OCI-LY1 (cell line): ENCODE measurements at regions not wholly inside any gene's neighbourhood (a gene's known extent, or its start where the extent isn't known, plus 50 kb on each side); places are given as distances from the start of the nearest gene placed in this dataset.
"Not testable (repeated sequence)": the region's sequence is repeated elsewhere in the genome, so short reads cannot be mapped to it uniquely, and the experiment has no call there.

Experiments used
- H2AFZ ChIP-seq: fragments of 200-600 bp; sonication (generic), shearing (Covaris generic); 2 replicates; pipeline ENCODE4 v1.6.0; 2014; ENCODE audit warnings: antibody characterized with exemption, mild to moderate bottlenecking, low read length
- H3F3A ChIP-seq: fragments of 200-600 bp; sonication (generic), shearing (Covaris generic); 2 replicates; pipeline ENCODE4 v1.6.0; 2014; ENCODE audit warnings: mild to moderate bottlenecking, antibody characterized with exemption, low read length, moderate library complexity; ENCODE audit not compliant: insufficient read depth
- H3K27ac ChIP-seq: fragments of 200-600 bp; sonication (generic); 2 replicates; pipeline ENCODE4 v1.5.1; 2014; ENCODE audit warnings: low read length, mixed run types, mild to moderate bottlenecking, low read depth; ENCODE audit not compliant: poor library complexity, severe bottlenecking
- H3K27me3 ChIP-seq: fragments of 200-600 bp; sonication (generic); 2 replicates; pipeline ENCODE4 v1.6.0; 2014; ENCODE audit warnings: antibody characterized with exemption, mild to moderate bottlenecking, low read length, moderate library complexity; ENCODE audit not compliant: insufficient read depth
- H3K36me3 ChIP-seq: fragments of 200-600 bp; sonication (generic); 2 replicates; pipeline ENCODE4 v1.6.1; 2014; ENCODE audit warnings: mild to moderate bottlenecking, antibody characterized with exemption, low read length, moderate library complexity, mixed read lengths; ENCODE audit not compliant: insufficient read depth
- H3K4me1 ChIP-seq: fragments of 200-600 bp; sonication (generic); 2 replicates; pipeline ENCODE4 v1.5.1; 2014; ENCODE audit warnings: mild to moderate bottlenecking, low read length, moderate library complexity; ENCODE audit not compliant: insufficient read depth, severe bottlenecking
- H3K4me2 ChIP-seq: fragments of 200-600 bp; sonication (generic), shearing (Covaris generic); 2 replicates; pipeline ENCODE4 v1.6.1; 2014; ENCODE audit warnings: low read length
- H3K4me3 ChIP-seq: fragments of 200-600 bp; sonication (generic); 2 replicates; pipeline ENCODE4 v1.5.1; 2014; ENCODE audit warnings: low read length, low read depth, mild to moderate bottlenecking, mixed read lengths; ENCODE audit not compliant: poor library complexity, severe bottlenecking
- H3K79me2 ChIP-seq: fragments of 200-600 bp; shearing (Covaris generic); 2 replicates; pipeline ENCODE4 v1.6.1; 2016; ENCODE audit warnings: mixed run types, low read length, mixed read lengths; ENCODE audit not compliant: insufficient read depth
- H3K9ac ChIP-seq: fragments of 200-600 bp; sonication (generic), shearing (Covaris generic); 2 replicates; pipeline ENCODE4 v1.6.1; 2014; ENCODE audit warnings: mild to moderate bottlenecking, low read length, mixed read lengths
- H3K9me2 ChIP-seq: fragments of 200-600 bp; sonication (generic), shearing (Covaris generic); 2 replicates; pipeline ENCODE4 v1.6.1; 2014; ENCODE audit warnings: low read depth, mild to moderate bottlenecking, low read length, mixed read lengths
- H3K9me3 ChIP-seq: fragments of 200-600 bp; shearing (Covaris generic); 2 replicates; pipeline ENCODE4 v1.6.1; 2014; ENCODE audit warnings: low read length, mixed read lengths
- H4K20me1 ChIP-seq: fragments of 200-600 bp; sonication (generic), shearing (Covaris generic); 2 replicates; pipeline ENCODE4 v1.6.0; 2016; ENCODE audit warnings: mild to moderate bottlenecking, low read length; ENCODE audit not compliant: insufficient read depth
- CTCF ChIP-seq: fragments of 200-600 bp; sonication (generic), shearing (Covaris generic); IDR thresholded peaks from 2 replicates; pipeline ENCODE4 v1.5.1; 2017; ENCODE audit warnings: mild to moderate bottlenecking, antibody characterized with exemption, low read length, moderate library complexity, mixed read lengths
- EZH2 ChIP-seq: fragments of 200-600 bp; sonication (generic), shearing (Covaris generic); IDR thresholded peaks from 2 replicates; pipeline ENCODE4 v1.8.0; 2017; ENCODE audit warnings: borderline replicate concordance, mixed run types, mild to moderate bottlenecking, antibody characterized with exemption, low read length, moderate library complexity, mixed read lengths

GRCh38 chr1:198416296-198416695 lies 124.2 kb downstream of the ATP6V1G3 start:
- Histone ChIP-seq H3K4me1 (no peaks in the 10 kb centered on the region), H2AFZ (no peak overlapping the region), H3K79me2 (no peaks in the 10 kb centered on the region), H3K9me2 (no peaks in the 10 kb centered on the region), H3K9ac (no peak overlapping the region), H3K27me3 (no peaks in the 10 kb centered on the region), H3K9me3 (no peaks in the 10 kb centered on the region), H4K20me1 (no peaks in the 10 kb centered on the region), H3K36me3 (no peaks in the 10 kb centered on the region), H3K27ac (no peak overlapping the region), H3K4me2 (no peak overlapping the region), H3K4me3 (no peak overlapping the region), H3F3A (no peaks in the 10 kb centered on the region; the same call in 1 of the 2 replicates)
- TF ChIP-seq EZH2 (no peak), CTCF (no peak)

- H3K27ac ChIP-seq, result no peak overlapping the region
- H3K4me3 ChIP-seq, result no peak overlapping the region
- H4K20me1 ChIP-seq, result no peaks in the 10 kb centered on the region
- H3K4me2 ChIP-seq, result no peak overlapping the region
- H2AFZ ChIP-seq, result no peak overlapping the region
- no peaks in the 10 kb centered on the region for H3K79me2 ChIP-seq
- H3K36me3 ChIP-seq, result no peaks in the 10 kb centered on the region
- no peaks in the 10 kb centered on the region for H3K27me3 ChIP-seq
- H3F3A ChIP-seq, result no peaks in the 10 kb centered on the region
- H3K9me2 ChIP-seq, result no peaks in the 10 kb centered on the region
- H3K4me1 ChIP-seq, result no peaks in the 10 kb centered on the region
- no peaks in the 10 kb centered on the region for H3K9me3 ChIP-seq
- no peak overlapping the region for H3K9ac ChIP-seq
- no peak for TF ChIP-seq CTCF
- no peak for TF ChIP-seq EZH2
Observed at GRCh38 chr1:198411240-198411639, 129.2 kb downstream of the ATP6V1G3 start.

GRCh38 chr1:198408716-198409115 lies 131.8 kb downstream of the ATP6V1G3 start:
- no peaks in the 10 kb centered on the region for H3K4me1 ChIP-seq
- no peak overlapping the region for H3K9ac ChIP-seq
- no peaks in the 10 kb centered on the region for H3K9me2 ChIP-seq
- H3K27ac ChIP-seq, result no peak overlapping the region
- H3K9me3 ChIP-seq, result no peaks in the 10 kb centered on the region
- no peaks in the 10 kb centered on the region for H3K79me2 ChIP-seq
- TF ChIP-seq CTCF, result no peak
- TF ChIP-seq EZH2, result no peak
- no peak overlapping the region for H3K4me3 ChIP-seq
- H4K20me1 ChIP-seq, result no peaks in the 10 kb centered on the region
- no peak overlapping the region for H2AFZ ChIP-seq
- no peak overlapping the region for H3K4me2 ChIP-seq
- H3K27me3 ChIP-seq, result no peaks in the 10 kb centered on the region
- H3F3A ChIP-seq, result no peaks in the 10 kb centered on the region
- no peaks in the 10 kb centered on the region for H3K36me3 ChIP-seq

- H3K27me3 ChIP-seq, H3K9me2 ChIP-seq, H3K4me2 ChIP-seq: not testable (repeated sequence)
Observed at GRCh38 chr1:198404632-198405031, 135.8 kb downstream of the ATP6V1G3 start.

More at GRCh38 chr1:198404632-198405031, 135.8 kb downstream of the ATP6V1G3 start:
- H3F3A ChIP-seq, H3K79me2 ChIP-seq, H3K4me3 ChIP-seq, H3K9me3 ChIP-seq, H3K27ac ChIP-seq, H3K36me3 ChIP-seq, H2AFZ ChIP-seq, H3K4me1 ChIP-seq, H4K20me1 ChIP-seq, H3K9ac ChIP-seq: not testable (repeated sequence)
